Pancreas (tissue), 10 donors: ENCODE measurements at regions not wholly inside any gene's neighbourhood (a gene's known extent, or its start where the extent isn't known, plus 50 kb on each side); places are given as distances from the start of the nearest gene placed in this dataset.

ENCODE experiments used
- ATAC-seq, 4 donors: fragments of 200-7000 bp; cut with Tn5 transposase; one replicate each; pipeline versions ENCODE4 v1.8.0 to v1.9.1; 2020; ENCODE audit warnings: mild to moderate bottlenecking in 4 of 4, moderate library complexity in 4 of 4
- DNase-seq, 6 donors: peaks; one replicate each; pipeline ENCODE4 v3.0.0-alpha.2; 2020
- FAIRE-seq: peaks from 2 replicates; lab custom pipeline; 2012; peaks lifted over from hg19 to GRCh38; lab: Jason Lieb, UNC
- H3K27ac ChIP-seq, 4 donors: fragments of 200-600 bp; sonication (generic); 1 replicate in 3 of 4; 2 replicates in 1 of 4; pipeline versions ENCODE4 v1.5.0 to v1.8.0; 2020
- H3K27me3 ChIP-seq, 4 donors: fragments of 200-600 bp; one replicate each; pipeline ENCODE4 v1.8.0; 2021
- H3K36me3 ChIP-seq, 3 donors: fragments of 200-600 bp; sonication (generic) in 1 of 3; one replicate each; pipeline versions ENCODE4 v1.5.0 to v1.8.0; 2020 to 2021
- H3K4me1 ChIP-seq, 3 donors: fragments of 200-600 bp; one replicate each; pipeline ENCODE4 v1.8.0; 2021
- H3K4me3 ChIP-seq, 4 donors: fragments of 200-600 bp; sonication (generic) in 2 of 4; one replicate each; pipeline versions ENCODE4 v1.5.0 to v1.8.0; 2020 to 2021
- H3K9me3 ChIP-seq, 4 donors: fragments of 200-600 bp; one replicate each; pipeline ENCODE4 v1.8.0; 2021
- CTCF ChIP-seq, 4 donors: fragments of 200-600 bp; sonication (generic) in 3 of 4; IDR thresholded peaks; one replicate each; pipeline versions ENCODE4 v1.5.0 to v1.8.0; 2021; ENCODE audit warnings: antibody characterized with exemption in 4 of 4
- WGBS, 2 donors: extraction: QIAGEN DNeasy Blood & Tissue Kit; methylation state at CpG; one replicate each; pipeline ENCODE4 v1.1.7; 2013; 5-methylcytosine and 5-hydroxymethylcytosine counted together
- intact Hi-C, 3 donors: fragments of 100-400 bp; cut with DNase I; formaldehyde crosslinking; loops; one replicate each; pipeline versions ENCODE4 v1.11.1 to v1.14.2; 2022
- donor health status: healthy with polysubstance abuse.
- donor health status: DM: no; HTN: no; CAD: no; lungs with moderate emphysema.
- donor health status: DM: no; HTN: no; CAD: no.
- donor health status: control.
- donor health status: control.
- donor health status: Bipolar disorder and iron deficiency.
- donor health status: DM: yes; HTN: yes; CAD: no.
- donor health status: DM: no; HTN: no; CAD: no.
- donor health status: DM: no; HTN: no; CAD: no.
- donor health status: DM: yes; HTN: yes; CAD: no.

DNA sequence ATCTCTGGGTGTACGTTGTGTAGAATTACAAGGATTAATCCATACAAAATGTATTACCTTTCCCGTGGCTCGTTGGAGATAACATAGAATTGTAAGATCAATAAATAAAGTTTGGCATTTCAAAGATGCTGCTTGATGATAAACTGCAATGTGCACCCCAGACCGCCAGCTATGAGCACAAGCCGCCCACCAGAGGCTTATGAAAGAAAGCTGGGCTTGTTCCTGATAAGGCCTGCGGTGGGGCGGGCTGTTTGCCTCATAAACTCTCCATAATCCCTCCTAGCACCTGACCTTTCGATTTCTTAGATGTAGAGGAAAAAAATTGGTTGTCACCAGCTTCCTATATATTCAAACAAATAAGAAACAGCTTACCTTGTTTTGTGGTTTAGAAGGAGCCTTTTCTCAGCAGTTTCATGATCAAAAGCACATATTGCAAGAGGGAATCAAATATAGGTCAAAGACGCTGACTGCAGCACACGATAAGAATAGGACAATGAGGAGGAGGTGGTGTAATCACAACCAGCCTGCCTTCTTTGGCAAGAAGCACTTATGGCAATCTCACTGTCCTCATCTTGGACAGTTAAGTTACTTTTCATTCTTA, 293.6 kb downstream of the RMST start:
- Histone ChIP-seq H3K4me3 (no peak overlapping the region), H3K27ac (no peak overlapping the region), H3K9me3 (no peaks in the 10 kb centered on the region), H3K4me1 (no peaks in the 10 kb centered on the region), H3K36me3 (no peaks in the 10 kb centered on the region), H3K27me3 (no peaks in the 10 kb centered on the region)
- no peak for TF ChIP-seq CTCF (IDR thresholded peaks at IDR 0.05)
- WGBS, 2 donors, result 54 to 62% methylated on average over 10 of the region's 10 CpGs
- FAIRE-seq, result no peak
- DNase-seq, result no peak
- intact Hi-C loops, result no loop called here
- no peak for ATAC-seq

GRCh38 chr12:97756741-97757140, 294.1 kb downstream of the RMST start:
- ATAC-seq (no peak), FAIRE-seq (no peak), DNase-seq (no peak)
- WGBS, 2 donors, result 76 to 89% methylated on average over 2 of the region's 2 CpGs
- H3K4me1 ChIP-seq, result no peaks in the 10 kb centered on the region
- no peaks in the 10 kb centered on the region for H3K9me3 ChIP-seq
- TF ChIP-seq CTCF (IDR thresholded peaks at IDR 0.05), result no peak
- intact Hi-C loops, result no loop called here
- H3K36me3 ChIP-seq, result no peaks in the 10 kb centered on the region
- no peaks in the 10 kb centered on the region for H3K27me3 ChIP-seq
- no peak overlapping the region for H3K27ac ChIP-seq
- H3K4me3 ChIP-seq, result no peak overlapping the region

DNA sequence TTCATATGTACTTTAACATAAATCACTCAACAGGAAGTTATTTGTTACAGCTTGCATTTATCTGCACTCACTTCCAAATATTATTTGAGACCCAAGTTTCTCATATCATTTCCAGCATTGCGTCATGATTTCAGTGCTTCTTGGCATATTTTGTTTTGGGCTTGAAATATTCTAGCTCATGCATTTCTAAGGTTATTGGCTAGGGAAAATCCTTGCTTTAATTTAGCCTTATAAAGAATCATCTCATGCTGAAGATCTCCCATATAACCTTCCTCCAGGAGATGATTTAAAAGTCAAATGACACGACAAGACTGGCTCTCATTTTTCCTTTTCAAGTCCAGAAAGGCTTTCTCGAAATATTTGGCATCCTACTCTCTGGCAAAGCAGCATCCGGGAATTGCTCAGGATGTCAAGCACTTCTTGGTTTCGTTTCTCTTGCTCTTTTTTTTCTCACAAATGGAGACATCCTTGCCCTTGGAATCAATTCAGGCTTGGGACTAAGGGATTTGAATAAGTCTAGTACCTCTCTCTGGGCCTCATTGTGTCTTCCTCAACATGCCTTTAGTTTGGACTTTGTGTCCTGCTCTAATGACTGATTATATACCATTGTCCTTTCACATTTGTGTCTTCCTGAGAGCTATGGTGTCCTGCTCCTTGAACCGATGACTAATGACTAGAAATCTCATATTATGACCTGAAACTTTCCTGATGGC, 295.0 kb downstream of the RMST start:
- Histone ChIP-seq H3K9me3 (no peaks in the 10 kb centered on the region), H3K4me3 (no peak overlapping the region), H3K27ac (no peak overlapping the region), H3K36me3 (no peaks in the 10 kb centered on the region), H3K4me1 (no peaks in the 10 kb centered on the region), H3K27me3 (no peaks in the 10 kb centered on the region)
- no peak for FAIRE-seq
- ATAC-seq, result peak in 1 of 4 donors; percentile 17
- WGBS, 2 donors, result 58 to 72% methylated on average over 6 of the region's 6 CpGs
- intact Hi-C loops, result no loop called here
- DNase-seq, result no peak
- no peak for TF ChIP-seq CTCF (IDR thresholded peaks at IDR 0.05)

DNA sequence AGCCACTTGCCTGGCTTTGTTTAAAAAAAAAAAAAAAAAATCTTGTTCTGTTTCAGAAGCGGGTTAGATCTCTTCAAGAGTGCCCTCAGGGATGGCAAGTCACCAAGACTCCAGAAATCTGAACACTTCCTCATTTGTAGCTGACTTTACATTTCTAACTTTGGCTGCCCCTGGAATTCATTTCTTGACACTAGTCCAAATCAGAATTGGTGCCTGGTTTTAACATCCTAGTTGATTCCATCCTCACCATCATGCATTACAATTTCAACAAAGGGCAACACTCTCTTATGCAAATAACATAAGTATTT, 295.5 kb downstream of the RMST start:
- H3K9me3 ChIP-seq, result no peaks in the 10 kb centered on the region
- no peaks in the 10 kb centered on the region for H3K36me3 ChIP-seq
- FAIRE-seq (no peak), ATAC-seq (no peak), DNase-seq (no peak)
- 73 to 76% methylated on average over 1 of the region's 1 CpG for WGBS, 2 donors
- intact Hi-C loops, result no loop called here
- H3K27me3 ChIP-seq, result no peaks in the 10 kb centered on the region
- H3K27ac ChIP-seq, result no peak overlapping the region
- no peak for TF ChIP-seq CTCF (IDR thresholded peaks at IDR 0.05)
- H3K4me1 ChIP-seq, result no peaks in the 10 kb centered on the region
- no peak overlapping the region for H3K4me3 ChIP-seq

DNA sequence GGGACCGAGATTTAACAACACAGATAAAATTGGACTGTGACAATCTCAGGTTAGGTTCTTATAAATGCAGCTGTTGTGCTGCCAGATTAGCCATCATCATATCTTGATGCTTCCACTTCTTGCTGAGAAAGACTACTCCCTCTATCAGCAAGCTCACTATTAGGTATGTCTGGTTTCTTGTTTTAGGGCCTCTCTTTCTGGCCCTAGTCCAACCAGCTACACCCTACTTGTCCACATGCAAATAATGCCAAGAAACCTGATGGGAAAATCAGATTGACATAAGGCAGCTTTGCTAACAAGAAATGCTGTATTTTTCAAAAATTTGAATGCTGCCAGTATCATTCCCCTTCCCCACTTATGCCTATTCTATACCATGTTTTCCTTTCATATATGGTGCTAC, 296.0 kb downstream of the RMST start:
- Histone ChIP-seq H3K36me3 (no peaks in the 10 kb centered on the region), H3K27ac (no peak overlapping the region), H3K4me3 (no peak overlapping the region), H3K4me1 (no peaks in the 10 kb centered on the region), H3K27me3 (no peaks in the 10 kb centered on the region), H3K9me3 (no peaks in the 10 kb centered on the region)
- intact Hi-C loops, result no loop called here
- DNase-seq, result no peak
- ATAC-seq, result no peak
- 36 to 39% methylated on average over 1 of the region's 1 CpG for WGBS, 2 donors
- TF ChIP-seq CTCF (IDR thresholded peaks at IDR 0.05), result no peak
- no peak for FAIRE-seq
